HG03135 (cell line): ENCODE measurements at regions not wholly inside any gene's neighbourhood (a gene's known extent, or its start where the extent isn't known, plus 50 kb on each side); places are given as distances from the start of the nearest gene placed in this dataset.

Experiments used
- ATAC-seq: cut with Tn5 transposase; IDR thresholded peaks from one replicate; pipeline ENCODE4 v1.9.1; 2021; ENCODE audit warnings: mild to moderate bottlenecking, moderate library complexity; ENCODE audit not compliant: unreplicated experiment

GRCh38 chr12:123100882-123101281 is 50.0 kb downstream of the PITPNM2 start:
- no peak for ATAC-seq

DNA sequence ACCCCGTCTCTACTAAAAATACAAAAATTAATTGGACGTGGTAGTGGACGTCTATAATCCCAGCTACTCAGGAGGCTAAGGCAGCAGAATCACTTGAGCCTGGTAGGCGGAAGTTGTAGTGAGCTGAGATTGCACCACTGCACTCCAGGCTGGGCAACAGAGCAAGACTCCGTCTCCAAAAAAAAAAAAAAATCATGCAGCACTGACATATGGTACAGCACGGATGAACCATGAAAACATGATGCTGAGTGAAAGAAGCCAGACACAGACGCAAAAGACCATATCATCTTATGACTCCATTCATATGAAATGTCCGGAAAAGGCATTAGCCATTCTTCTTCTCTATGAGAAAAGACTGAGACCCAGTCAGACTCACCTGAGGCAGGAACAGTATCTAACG is 50.4 kb downstream of the PITPNM2 start:
- no peak for ATAC-seq

GRCh38 chr12:123099560-123100192 is 51.2 kb downstream of the PITPNM2 start:
- no peak for ATAC-seq

DNA sequence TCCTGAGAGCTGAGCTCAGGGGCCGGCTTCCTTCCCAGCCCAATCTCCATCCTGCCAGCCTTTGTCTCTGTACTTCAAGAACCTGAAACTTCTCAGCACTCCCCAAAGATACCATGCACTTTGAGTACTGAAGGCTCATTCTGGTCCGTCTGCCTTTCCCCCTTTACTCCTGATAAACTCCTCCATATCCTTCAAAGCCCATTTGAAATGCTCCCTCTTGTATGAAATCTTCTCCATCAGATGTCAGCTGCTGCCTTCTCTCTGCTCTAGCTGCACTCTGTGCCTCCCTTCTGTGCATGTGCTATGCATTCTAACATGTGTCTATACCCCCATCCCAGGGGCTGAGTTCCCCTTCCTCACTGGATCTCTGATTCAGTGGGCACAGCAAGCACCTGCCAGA is 52.1 kb downstream of the PITPNM2 start:
- no peak for ATAC-seq

- no peak for ATAC-seq
Observed at GRCh38 chr12:123097561-123098084, 53.3 kb downstream of the PITPNM2 start.

DNA sequence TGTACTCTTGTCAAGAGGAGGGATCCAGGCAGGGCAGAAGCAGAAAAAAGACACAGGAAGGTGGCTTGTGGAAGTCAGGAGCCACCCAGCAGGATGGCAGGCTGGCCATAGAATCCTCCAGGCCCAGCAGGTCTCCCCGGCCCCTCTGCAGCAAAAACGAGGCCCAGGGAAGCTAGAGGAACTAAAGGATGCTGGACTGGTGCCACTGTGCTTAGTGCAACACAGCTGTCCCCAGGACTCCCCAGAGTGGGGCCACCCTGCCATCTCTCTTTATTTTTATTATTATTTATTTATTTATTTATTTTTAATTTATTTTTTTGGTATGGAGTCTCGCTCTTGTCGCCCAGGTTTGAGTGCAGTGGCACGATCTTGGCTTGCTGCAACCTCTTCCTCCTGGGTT is 54.1 kb downstream of the PITPNM2 start:
- ATAC-seq: no peak

GRCh38 chr12:123096182-123096581 is 54.7 kb downstream of the PITPNM2 start:
- ATAC-seq: no peak

GRCh38 chr12:123095078-123095881 is 55.6 kb downstream of the PITPNM2 start:
- ATAC-seq: no peak

DNA sequence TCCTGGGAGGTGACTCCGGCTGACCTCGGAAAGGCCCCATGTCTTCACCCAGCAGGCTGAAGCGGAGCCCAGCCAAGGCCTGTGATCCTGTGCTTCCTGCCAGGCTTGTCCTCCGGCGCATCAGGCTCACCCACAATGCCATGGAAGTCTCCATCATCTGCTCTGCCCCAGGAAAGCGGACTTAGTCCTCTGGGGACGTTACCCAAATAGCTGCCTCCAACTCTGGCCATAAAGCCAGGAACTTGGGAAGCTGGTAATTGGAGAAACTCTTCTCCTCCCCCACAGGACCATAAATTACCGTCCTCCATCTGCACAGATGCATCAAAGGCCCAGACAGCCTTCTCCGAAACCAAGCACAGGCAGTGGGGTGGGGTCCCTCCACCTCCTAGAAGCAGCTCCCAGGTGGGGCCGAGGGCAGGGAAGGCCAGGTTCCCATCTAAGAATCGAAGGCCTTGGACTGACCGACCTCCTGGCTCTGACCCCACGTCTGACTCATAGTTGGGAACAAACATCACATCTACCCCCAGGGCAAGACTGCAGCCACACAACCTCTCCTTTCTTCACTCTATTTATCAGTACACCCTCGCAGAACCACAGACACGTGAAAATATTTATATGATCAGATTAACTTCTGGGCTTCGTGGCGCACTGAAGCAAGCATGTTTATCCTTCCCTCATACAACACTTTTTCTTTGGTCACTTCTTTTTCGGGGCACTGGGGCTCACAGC is 56.4 kb downstream of the PITPNM2 start:
- ATAC-seq: no peak

- no peak for ATAC-seq
Observed at GRCh38 chr12:123092866-123093265, 58.0 kb downstream of the PITPNM2 start.

- ATAC-seq: no peak
Observed at GRCh38 chr12:123091230-123092150, 59.4 kb downstream of the PITPNM2 start.

DNA sequence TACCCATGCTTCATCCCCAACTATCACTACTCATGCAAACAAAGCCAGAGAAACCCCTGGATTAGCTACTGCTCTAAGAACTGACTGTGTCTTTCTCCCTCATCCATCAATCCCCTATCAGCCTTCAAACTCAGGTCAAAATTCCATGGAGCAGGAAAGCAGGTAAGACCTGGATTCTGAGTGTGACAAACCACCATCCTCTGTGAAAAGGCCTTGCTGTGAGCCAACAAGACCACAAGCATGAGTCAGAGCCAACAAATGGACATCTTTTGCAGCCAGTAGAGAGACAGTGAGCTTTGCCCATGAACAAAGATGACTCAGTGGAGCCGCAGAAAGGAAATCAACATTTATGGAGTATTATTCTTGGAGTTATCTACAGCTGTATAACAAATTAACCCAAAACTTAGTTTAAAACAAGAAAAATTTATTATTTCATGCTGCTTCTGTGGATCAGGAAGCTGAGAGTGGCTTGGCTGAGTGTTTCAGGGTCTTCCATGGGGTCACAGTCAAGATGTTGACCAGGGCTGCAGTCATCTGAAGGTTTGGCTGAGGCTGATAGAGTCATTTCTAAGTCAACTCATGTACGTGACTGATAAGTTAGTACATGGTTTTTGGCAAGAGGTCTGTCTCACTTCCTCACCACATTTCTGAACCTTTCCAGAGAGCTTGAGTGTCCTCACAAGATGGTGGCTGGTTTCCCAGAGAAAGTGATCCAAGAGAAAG is 61.1 kb downstream of the PITPNM2 start:
- ATAC-seq: no peak

- no peak for ATAC-seq
Observed at GRCh38 chr12:123089140-123089539, 61.8 kb downstream of the PITPNM2 start.

DNA sequence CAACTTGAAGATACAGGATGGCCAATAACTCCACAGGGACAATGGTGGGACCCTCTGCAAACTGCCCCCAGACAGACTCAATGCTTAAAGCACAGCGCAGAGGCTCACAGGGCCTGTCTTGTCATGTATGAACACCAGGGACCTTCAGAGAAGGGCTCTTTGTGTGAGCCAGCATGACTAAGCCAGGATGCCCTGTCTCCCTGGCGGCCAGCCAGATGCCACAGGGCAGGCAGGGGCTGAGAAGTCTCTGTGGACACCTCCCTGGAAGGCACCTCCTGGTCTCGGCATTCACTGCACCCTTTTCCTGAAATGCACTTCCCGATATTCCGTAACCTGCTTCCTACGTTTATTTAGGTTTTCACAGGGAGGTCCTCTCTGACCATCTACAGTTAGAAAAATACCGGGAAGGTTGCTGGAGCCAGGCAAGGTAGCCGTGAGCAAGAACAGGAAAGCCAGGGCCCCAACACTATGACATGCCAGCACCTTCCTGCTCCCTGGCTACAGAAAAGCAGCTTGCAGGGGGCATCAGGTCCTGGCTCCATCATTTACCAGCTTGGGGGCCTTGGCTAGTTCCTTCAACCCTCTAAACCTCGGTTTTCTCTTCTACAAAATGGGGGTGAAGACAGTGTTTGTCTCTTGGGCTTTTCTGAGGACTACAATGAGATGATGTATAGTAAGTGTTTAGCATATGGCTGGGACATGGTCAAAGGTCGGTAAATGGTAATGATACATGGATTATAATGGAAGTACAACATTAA is 65.0 kb downstream of the PITPNM2 start:
- ATAC-seq: no peak

DNA sequence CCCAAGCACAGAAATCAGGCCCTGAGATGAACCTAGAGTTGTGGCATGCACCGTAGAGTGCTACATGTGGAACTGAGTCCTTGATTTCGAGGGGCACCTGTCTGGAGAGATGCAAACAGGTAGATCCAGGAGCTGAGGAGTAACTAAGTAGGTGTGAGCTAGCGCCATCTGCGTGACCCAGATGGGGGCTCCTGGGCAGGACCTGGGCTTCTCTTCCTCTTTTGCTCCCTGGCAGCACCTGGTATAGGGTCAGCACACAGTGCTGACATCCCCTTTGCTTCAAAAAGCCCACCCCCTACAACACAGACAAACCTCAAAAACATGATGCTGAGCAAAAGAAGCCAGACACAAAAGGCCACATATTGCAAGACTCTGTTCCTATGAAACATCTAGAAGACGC is 65.8 kb downstream of the PITPNM2 start:
- no peak for ATAC-seq

DNA sequence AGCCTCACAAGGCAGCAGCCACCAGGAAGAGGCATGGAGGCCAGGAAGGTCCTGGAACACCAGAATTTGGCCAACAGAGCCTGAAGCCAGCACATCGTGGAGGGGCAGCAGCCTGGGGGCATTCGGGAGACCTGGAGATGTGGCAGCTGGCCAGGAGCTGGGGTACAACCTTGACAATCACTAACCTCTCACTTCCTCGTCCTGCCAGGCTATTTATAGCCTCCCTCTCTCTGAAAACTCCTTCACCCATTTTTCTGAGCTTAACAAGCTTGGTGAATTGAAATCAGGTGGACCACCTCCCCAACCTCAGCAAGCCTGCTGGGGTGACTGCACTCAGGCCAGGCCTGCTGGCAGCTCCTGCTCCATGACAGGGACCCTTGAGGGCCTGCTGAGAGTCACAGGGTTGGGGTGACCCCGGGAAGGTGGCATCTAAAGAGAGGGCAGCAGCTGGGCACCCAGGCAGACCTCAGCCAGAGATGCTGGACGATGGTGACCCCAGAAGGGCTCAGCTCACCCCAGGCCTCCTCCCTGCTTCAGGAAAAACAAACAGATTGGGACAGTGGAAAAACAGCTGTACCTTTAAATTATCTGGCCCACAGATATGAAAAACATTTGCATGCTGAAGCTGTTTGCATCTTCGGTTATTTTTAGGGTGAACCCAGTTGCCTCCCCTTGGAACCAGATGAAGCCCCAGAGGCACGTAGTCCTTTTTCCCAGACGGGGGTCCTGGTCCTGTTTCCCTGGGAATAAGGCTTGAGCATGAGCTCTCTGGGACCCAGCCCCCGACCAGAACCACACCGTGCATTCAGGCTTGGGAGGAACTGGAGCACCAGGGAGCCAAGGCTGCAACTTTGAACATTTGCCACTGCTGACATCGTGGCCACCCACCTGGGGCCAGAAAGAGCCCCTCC is 67.0 kb downstream of the PITPNM2 start:
- ATAC-seq: no peak

- ATAC-seq: no peak
Observed at GRCh38 chr12:123080634-123081033, 70.3 kb downstream of the PITPNM2 start.

- ATAC-seq: no peak
Observed at GRCh38 chr12:123078531-123079155, 72.2 kb downstream of the PITPNM2 start.
